HCT116 (cell line): ENCODE measurements at regions not wholly inside any gene's neighbourhood (a gene's known extent, or its start where the extent isn't known, plus 50 kb on each side); places are given as distances from the start of the nearest gene placed in this dataset.

Experiments
- CEBPB ChIP-seq: IDR thresholded peaks from 2 replicates; pipeline ENCODE4 v1.6.1; 2012; ENCODE audit warnings: low read depth
- EGR1 ChIP-seq: IDR thresholded peaks from 2 replicates; pipeline ENCODE4 v1.6.1; 2012; ENCODE audit warnings: low read depth
- EZH2 ChIP-seq: fragments of 200-600 bp; sonication (generic); IDR thresholded peaks from 2 replicates; pipeline ENCODE4 v1.6.1; 2017; ENCODE audit warnings: antibody characterized with exemption, mixed run types
- EZH2phosphoT487 ChIP-seq: fragments of 200-600 bp; IDR thresholded peaks from 2 replicates; pipeline ENCODE4 v1.6.1; 2018; ENCODE audit warnings: antibody characterized with exemption, borderline replicate concordance
- POLR2A ChIP-seq: IDR thresholded peaks from 2 replicates; pipeline ENCODE4 v1.7.0; 2011; ENCODE audit warnings: borderline replicate concordance; ENCODE audit not compliant: insufficient read depth, insufficient read length; ENCODE audit errors: extremely low read depth
- POLR2AphosphoS5 ChIP-seq: IDR thresholded peaks from 2 replicates; pipeline ENCODE4 v1.6.1; 2011; ENCODE audit warnings: mild to moderate bottlenecking, low read depth, low read length, moderate library complexity
- SP1 ChIP-seq: IDR thresholded peaks from 2 replicates; pipeline ENCODE4 v1.6.1; 2012; ENCODE audit warnings: low read depth
- TCF7L2 ChIP-seq: IDR thresholded peaks from 2 replicates; pipeline ENCODE4 v1.7.0; 2011; ENCODE audit warnings: borderline replicate concordance, inconsistent platforms; ENCODE audit not compliant: insufficient read depth, insufficient read length; ENCODE audit errors: extremely low read depth
- TF ChIP-seq, protein P1 (sequence below), 3 experiments: fragments of 200-600 bp in 1 of 3; sonication (generic) in 1 of 3; IDR thresholded peaks in 2 of 3; conservative IDR thresholded peaks in 1 of 3; 2 replicates each; pipeline ENCODE4 v1.5.1; 2012 to 2017; ENCODE audit warnings: low read depth in 2 of 3, low read length in 2 of 3, antibody characterized with exemption in 1 of 3, borderline replicate concordance in 1 of 3, control low read depth in 1 of 3, mild to moderate bottlenecking in 1 of 3, mixed read lengths in 1 of 3, mixed run types in 1 of 3, moderate library complexity in 1 of 3; ENCODE audit not compliant: insufficient read depth in 1 of 3
- TF ChIP-seq, protein P2 (sequence below): IDR thresholded peaks from 2 replicates; pipeline ENCODE4 v1.6.1; 2012
- TF ChIP-seq, protein P3 (sequence below): IDR thresholded peaks from 2 replicates; pipeline ENCODE4 v1.6.1; 2012; ENCODE audit warnings: low read depth
- TF ChIP-seq, protein P4 (sequence below): IDR thresholded peaks from 2 replicates; pipeline ENCODE4 v1.6.1; 2012

DNA sequence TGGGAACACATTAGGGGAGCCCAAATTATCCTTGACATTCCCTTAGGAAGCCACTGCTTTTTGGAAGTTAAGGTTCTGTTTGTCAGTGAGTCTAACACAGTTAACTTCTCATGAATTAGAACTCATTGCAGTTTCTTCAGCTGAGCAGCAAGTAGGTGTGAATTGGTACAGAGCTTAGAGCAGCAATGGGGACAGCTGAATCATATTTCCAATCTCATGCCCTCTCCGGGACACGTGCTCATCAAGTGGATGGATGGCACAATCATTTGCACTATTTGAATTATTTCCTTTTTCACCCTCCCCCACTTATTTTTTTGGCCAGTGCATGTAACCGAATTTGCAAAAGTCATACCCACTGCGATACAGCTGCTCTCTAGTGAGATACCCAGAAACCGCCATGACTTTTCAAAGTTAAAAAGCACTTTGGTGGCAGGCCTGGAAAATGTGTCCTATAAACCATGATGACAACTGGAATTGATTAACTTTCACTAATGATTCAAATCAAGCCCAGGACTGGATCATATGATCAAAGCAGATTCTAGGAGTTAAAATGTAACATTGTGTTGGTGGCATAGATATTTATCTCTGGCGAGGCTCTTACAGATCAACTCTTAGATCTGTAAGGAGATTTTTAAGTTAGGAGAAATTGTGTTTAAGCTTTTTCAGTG, 76.4 kb downstream of the EBLN2 start:
- TF ChIP-seq CEBPB (no peak), POLR2A (no peak), EZH2phosphoT487 (no peak), EZH2 (no peak), SP1 (no peak), EGR1 (no peak), POLR2AphosphoS5 (no peak), TCF7L2 (no peak)
- TF ChIP-seq, protein P1, sequence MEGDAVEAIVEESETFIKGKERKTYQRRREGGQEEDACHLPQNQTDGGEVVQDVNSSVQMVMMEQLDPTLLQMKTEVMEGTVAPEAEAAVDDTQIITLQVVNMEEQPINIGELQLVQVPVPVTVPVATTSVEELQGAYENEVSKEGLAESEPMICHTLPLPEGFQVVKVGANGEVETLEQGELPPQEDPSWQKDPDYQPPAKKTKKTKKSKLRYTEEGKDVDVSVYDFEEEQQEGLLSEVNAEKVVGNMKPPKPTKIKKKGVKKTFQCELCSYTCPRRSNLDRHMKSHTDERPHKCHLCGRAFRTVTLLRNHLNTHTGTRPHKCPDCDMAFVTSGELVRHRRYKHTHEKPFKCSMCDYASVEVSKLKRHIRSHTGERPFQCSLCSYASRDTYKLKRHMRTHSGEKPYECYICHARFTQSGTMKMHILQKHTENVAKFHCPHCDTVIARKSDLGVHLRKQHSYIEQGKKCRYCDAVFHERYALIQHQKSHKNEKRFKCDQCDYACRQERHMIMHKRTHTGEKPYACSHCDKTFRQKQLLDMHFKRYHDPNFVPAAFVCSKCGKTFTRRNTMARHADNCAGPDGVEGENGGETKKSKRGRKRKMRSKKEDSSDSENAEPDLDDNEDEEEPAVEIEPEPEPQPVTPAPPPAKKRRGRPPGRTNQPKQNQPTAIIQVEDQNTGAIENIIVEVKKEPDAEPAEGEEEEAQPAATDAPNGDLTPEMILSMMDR (IDR thresholded peaks at IDR 0.05 in 2 of 3, conservative IDR thresholded peaks at IDR 0.05 in 1 of 3; ENCODE audit: borderline replicate concordance in 1 of 3, insufficient read depth in 1 of 3, low read depth in 2 of 3, low read length in 2 of 3): no peak
- TF ChIP-seq, protein P2, sequence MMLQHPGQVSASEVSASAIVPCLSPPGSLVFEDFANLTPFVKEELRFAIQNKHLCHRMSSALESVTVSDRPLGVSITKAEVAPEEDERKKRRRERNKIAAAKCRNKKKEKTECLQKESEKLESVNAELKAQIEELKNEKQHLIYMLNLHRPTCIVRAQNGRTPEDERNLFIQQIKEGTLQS: no peak
- TF ChIP-seq, protein P3, sequence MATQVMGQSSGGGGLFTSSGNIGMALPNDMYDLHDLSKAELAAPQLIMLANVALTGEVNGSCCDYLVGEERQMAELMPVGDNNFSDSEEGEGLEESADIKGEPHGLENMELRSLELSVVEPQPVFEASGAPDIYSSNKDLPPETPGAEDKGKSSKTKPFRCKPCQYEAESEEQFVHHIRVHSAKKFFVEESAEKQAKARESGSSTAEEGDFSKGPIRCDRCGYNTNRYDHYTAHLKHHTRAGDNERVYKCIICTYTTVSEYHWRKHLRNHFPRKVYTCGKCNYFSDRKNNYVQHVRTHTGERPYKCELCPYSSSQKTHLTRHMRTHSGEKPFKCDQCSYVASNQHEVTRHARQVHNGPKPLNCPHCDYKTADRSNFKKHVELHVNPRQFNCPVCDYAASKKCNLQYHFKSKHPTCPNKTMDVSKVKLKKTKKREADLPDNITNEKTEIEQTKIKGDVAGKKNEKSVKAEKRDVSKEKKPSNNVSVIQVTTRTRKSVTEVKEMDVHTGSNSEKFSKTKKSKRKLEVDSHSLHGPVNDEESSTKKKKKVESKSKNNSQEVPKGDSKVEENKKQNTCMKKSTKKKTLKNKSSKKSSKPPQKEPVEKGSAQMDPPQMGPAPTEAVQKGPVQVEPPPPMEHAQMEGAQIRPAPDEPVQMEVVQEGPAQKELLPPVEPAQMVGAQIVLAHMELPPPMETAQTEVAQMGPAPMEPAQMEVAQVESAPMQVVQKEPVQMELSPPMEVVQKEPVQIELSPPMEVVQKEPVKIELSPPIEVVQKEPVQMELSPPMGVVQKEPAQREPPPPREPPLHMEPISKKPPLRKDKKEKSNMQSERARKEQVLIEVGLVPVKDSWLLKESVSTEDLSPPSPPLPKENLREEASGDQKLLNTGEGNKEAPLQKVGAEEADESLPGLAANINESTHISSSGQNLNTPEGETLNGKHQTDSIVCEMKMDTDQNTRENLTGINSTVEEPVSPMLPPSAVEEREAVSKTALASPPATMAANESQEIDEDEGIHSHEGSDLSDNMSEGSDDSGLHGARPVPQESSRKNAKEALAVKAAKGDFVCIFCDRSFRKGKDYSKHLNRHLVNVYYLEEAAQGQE: no peak
- TF ChIP-seq, protein P4, sequence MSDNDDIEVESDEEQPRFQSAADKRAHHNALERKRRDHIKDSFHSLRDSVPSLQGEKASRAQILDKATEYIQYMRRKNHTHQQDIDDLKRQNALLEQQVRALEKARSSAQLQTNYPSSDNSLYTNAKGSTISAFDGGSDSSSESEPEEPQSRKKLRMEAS: no peak
